HG02973 (cell line): ENCODE measurements at regions not wholly inside any gene's neighbourhood (a gene's known extent, or its start where the extent isn't known, plus 50 kb on each side); places are given as distances from the start of the nearest gene placed in this dataset.
A peak's percentile ranks its signal among the peaks of the same experiment; 100 is the strongest.

Experiments
- ATAC-seq: cut with Tn5 transposase; IDR thresholded peaks from one replicate; pipeline ENCODE4 v1.9.1; 2021; ENCODE audit warnings: moderate library complexity; ENCODE audit not compliant: unreplicated experiment

DNA sequence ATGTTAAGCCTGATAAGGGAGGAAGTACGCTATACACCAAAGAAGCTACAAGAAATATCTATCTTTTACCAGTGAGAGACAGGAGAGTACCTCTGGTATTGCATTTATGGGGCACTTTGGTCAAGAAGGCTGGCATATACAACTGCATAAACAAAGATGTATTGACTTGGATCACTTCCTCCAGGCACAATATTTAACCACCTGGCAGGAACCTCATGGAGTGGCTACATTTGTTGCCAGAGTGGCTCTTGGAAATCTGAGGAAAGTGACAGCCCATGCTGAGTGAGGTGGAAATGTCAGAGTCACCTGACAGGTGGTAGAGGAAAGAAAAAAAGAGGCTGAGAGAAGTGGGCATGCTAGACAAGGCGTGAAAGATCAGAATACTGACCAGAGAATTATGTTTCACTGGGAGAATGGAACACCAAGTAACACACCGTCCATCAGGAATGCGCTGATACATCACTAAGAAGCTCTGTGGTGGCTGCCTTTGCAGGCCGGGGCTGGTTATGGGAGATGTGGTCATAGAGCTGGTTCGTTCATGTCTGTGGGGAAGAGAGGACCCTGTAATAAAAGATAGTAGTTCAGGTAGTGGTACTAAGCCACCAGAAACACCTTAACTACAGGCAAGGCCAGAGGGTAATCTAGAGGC is 61.4 kb upstream of the UFL1 start:
- no peak for ATAC-seq

DNA sequence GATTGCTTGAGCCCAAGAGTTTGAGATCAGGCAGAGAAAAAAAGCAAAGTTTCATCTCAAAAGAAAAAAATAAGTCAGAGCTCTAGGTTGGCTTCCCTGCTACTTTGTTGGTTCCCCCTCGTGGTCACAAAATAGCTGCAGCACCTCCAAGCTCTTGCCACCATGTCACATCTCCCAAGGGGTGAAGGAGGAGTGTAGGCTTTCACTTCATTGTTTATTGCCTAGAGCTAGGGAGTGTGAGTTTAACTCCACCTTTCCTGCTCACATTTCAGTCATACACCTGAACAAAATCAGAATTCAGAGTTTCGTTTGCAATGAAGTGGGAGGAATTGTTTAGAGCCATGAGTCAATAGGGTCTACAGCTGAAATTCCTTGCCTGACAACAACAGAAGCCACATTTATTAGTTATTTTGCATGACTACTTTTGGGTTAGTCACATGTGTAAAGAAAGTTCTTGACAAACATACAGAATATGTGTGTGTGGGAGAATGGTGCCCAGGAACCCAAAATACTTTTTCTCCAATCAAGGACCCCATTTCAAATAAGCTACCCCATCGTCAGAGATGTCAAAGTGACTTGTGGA is 56.2 kb upstream of the UFL1 start:
- ATAC-seq: peak; percentile 46

DNA sequence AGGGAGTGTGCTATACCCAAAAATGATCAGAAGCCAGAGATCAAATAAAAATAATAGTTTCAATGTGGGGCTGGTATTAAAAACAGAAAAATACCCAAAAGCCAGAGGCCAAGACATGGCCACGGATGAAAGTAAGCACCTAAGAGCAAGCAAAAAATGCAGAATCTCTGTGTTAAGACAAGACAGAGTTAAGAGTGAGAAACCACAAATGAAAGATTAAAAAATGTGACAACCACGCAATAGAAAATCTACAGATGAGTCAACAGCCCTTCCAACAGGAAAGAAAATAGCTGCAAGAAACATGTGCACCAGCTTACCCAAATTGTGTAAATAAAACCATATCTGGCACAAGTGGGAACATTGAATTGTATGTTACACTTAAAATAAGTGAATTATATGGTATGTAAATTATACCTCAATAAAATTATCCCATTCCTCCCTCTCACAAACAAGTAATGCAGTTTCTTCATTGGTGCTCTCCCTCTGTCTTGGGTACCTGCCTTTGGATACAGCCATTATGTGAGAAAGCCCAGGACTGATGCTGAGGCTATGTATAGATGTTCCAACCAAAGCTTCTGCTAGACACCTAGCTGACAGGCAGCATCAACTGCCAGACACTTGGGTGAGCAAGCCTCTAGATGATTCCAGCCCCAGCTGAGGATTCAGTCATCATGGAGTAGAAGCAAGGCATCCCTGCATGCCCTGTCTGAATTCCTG is 55.3 kb upstream of the UFL1 start:
- ATAC-seq: peak; percentile 69

DNA sequence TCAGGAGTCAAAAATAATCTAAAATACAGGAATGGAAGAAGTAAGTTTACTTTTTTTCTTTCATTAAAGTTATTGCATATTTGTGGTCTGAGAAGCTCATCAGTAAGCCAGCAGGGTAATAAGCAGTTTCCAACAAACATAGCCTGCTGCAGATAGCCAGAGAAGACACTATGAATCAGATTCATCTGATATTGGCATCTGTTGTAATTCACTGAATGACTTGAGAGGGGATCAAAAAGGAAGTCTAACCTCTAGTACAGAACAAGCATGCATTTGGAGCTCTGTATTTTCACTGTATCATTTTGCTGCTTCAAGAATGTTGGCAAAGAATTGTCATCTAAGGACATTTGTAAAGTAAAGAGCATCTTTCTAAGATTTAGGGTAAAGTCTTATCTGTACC is 53.8 kb upstream of the UFL1 start:
- no peak for ATAC-seq

DNA sequence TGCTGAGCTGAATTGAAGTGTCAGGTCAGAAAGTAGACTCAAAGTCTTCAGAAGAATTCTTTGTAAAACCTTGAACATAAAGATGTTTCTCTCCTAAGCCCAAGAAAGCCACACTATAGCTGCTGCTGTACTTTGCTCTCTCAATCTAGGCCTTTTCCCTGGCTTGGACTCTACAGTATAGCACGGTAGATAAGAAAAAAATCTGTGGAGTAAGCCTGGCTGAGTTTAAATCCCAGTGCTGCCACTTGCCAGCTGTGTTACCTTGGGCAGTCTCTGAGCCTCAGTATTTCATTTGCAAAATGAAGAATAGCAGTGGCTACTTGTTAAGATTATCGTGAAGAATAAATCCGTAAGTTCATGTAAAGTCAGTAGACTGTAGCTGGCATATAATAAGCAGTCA is 53.3 kb upstream of the UFL1 start:
- ATAC-seq: no peak

DNA sequence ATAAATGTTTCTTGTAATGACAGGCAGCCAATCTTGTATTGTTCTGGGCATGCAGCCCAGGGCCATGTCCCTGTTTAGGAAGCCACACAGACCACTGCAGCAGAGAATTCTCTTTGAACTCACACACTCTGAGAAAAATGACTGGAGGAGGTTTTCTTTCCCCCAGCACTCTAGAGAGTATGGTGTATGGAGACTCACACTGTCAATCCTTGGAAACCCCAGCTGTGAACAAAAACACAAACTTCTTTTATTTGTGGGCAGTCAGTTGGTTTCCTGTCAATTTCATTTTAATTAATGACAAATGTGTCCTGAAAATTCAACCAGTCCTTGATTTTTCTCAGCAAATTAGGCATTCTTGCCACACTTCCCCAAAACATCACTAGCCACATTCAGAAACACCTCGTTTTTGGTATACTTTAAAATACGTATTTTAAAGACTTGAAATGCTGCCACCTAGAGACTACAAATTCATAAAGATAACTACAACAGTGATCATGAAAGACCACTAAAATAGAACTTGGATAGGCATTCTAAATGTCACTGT is 52.9 kb upstream of the UFL1 start:
- no peak for ATAC-seq

DNA sequence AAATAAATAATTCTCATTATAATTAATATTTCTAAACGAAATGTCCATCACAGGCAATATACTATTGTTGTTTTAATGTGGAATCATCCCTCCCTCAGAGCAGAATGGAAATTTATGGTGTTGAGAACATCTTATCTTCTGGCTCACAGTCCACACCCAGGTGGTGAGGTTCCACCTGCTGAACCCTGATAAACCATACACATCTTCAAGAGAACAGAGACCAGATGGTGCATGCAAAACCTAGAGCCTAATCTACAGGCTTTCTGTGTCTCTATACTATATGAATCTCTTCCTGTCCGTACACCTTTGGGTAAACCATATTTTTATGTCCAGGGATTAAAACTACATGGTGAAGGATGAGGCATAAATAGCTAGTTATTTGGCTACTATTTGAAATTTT is 52.3 kb upstream of the UFL1 start:
- no peak for ATAC-seq

DNA sequence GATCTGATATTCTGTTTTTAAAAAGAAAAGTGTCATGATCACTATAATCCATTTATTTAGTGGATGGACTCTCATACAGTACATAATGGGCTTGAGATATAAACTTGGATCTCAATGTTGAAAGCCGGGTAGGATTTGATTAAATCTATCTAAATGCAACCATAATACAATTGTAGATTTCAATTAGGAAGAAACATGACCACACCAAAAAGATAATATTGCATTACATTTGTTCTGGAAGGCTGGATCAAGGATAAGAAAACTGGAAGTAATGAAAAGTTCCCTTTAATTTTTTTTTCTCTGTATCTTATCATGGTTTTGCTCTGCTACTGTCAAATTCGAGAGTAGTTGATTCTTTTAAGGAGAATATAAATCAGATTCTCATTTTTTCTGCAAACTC is 51.3 kb upstream of the UFL1 start:
- no peak for ATAC-seq
